ENCODE measurements at regions not wholly inside any gene's neighbourhood (a gene's known extent, or its start where the extent isn't known, plus 50 kb on each side); places are given as distances from the start of the nearest gene placed in this dataset.

DNA sequence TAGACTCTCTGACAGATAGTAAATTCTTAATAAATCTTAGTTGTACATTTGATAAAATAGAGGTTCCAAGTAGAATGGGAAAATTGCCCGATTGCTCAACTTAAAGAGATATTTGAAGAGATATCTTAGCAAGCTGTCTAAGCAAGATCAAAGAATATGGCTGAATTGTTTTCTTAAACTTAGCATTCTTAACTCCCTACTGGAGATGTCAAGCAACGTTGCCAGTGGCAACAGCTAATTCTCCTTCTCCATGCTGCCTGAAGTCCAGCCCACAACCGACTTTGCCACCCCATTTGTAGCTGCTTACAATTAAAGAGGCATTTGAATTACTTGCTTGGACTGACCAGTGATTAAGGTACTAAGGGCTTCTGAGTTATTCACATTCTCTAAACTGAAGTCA lies 94.4 kb downstream of the FAM181B start:
- TF ChIP-seq POLR2A (IDR thresholded peaks at IDR 0.05; ENCODE audit: low read length), result no peak
- TF ChIP-seq, protein P1, sequence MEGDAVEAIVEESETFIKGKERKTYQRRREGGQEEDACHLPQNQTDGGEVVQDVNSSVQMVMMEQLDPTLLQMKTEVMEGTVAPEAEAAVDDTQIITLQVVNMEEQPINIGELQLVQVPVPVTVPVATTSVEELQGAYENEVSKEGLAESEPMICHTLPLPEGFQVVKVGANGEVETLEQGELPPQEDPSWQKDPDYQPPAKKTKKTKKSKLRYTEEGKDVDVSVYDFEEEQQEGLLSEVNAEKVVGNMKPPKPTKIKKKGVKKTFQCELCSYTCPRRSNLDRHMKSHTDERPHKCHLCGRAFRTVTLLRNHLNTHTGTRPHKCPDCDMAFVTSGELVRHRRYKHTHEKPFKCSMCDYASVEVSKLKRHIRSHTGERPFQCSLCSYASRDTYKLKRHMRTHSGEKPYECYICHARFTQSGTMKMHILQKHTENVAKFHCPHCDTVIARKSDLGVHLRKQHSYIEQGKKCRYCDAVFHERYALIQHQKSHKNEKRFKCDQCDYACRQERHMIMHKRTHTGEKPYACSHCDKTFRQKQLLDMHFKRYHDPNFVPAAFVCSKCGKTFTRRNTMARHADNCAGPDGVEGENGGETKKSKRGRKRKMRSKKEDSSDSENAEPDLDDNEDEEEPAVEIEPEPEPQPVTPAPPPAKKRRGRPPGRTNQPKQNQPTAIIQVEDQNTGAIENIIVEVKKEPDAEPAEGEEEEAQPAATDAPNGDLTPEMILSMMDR (IDR thresholded peaks at IDR 0.05), result no peak
- TF ChIP-seq, protein P2, sequence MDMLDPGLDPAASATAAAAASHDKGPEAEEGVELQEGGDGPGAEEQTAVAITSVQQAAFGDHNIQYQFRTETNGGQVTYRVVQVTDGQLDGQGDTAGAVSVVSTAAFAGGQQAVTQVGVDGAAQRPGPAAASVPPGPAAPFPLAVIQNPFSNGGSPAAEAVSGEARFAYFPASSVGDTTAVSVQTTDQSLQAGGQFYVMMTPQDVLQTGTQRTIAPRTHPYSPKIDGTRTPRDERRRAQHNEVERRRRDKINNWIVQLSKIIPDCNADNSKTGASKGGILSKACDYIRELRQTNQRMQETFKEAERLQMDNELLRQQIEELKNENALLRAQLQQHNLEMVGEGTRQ (IDR thresholded peaks at IDR 0.05), result no peak
- TF ChIP-seq BHLHE40 (IDR thresholded peaks at IDR 0.05; ENCODE audit: low read depth, low read length), result no peak
- TF ChIP-seq, protein P3, sequence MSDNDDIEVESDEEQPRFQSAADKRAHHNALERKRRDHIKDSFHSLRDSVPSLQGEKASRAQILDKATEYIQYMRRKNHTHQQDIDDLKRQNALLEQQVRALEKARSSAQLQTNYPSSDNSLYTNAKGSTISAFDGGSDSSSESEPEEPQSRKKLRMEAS (IDR thresholded peaks at IDR 0.05), result no peak
